Endothelial cell (in vitro differentiated cells): ENCODE measurements at regions not wholly inside any gene's neighbourhood (a gene's known extent, or its start where the extent isn't known, plus 50 kb on each side); places are given as distances from the start of the nearest gene placed in this dataset.

Experiments
- DNase-seq: peaks from one replicate; pipeline ENCODE4 v3.0.0; 2021; ENCODE audit warnings: low spot score
- H3K27ac Mint-ChIP-seq: one replicate; pipeline ENCODE4 v1.8.0; 2021; ENCODE audit warnings: mixed read lengths, inconsistent platforms; ENCODE audit not compliant: unreplicated experiment
- H3K27me3 Mint-ChIP-seq: one replicate; pipeline ENCODE4 v1.8.0; 2021; ENCODE audit warnings: mild to moderate bottlenecking, moderate library complexity, mixed read lengths, inconsistent platforms; ENCODE audit not compliant: unreplicated experiment
- H3K36me3 Mint-ChIP-seq: one replicate; pipeline ENCODE4 v1.8.0; 2021; ENCODE audit warnings: mild to moderate bottlenecking, low read depth, mixed read lengths, inconsistent platforms; ENCODE audit not compliant: unreplicated experiment
- H3K4me1 Mint-ChIP-seq: one replicate; pipeline ENCODE4 v1.8.0; 2021; ENCODE audit warnings: mild to moderate bottlenecking, mixed read lengths, inconsistent platforms; ENCODE audit not compliant: unreplicated experiment
- H3K4me3 Mint-ChIP-seq: one replicate; pipeline ENCODE4 v1.8.0; 2021; ENCODE audit warnings: mild to moderate bottlenecking, mixed read lengths, inconsistent platforms; ENCODE audit not compliant: unreplicated experiment
- H3K9me3 Mint-ChIP-seq: one replicate; pipeline ENCODE4 v1.8.0; 2021; ENCODE audit warnings: mixed read lengths, inconsistent platforms; ENCODE audit not compliant: unreplicated experiment
- CTCF ChIP-seq: fragments of 200-600 bp; sonication (generic); IDR thresholded peaks from one replicate; pipeline ENCODE4 v1.5.0; 2021; ENCODE audit warnings: antibody characterized with exemption; ENCODE audit not compliant: unreplicated experiment

GRCh38 chrY:7871304-7871932 lies 959.9 kb upstream of the AMELY start:
- Mint-ChIP-seq H3K27ac (no peak overlapping the region), H3K9me3 (no peaks in the 10 kb centered on the region), H3K4me1 (no peaks in the 10 kb centered on the region), H3K36me3 (no peaks in the 10 kb centered on the region), H3K4me3 (no peak overlapping the region), H3K27me3 (no peaks in the 10 kb centered on the region)
- TF ChIP-seq CTCF = no peak
- no peak for DNase-seq

- H3K9me3 Mint-ChIP-seq = no peaks in the 10 kb centered on the region
- no peak for DNase-seq
- no peaks in the 10 kb centered on the region for H3K27me3 Mint-ChIP-seq
- no peaks in the 10 kb centered on the region for H3K36me3 Mint-ChIP-seq
- no peaks in the 10 kb centered on the region for H3K4me1 Mint-ChIP-seq
- no peak for TF ChIP-seq CTCF
- no peak overlapping the region for H3K4me3 Mint-ChIP-seq
- no peak overlapping the region for H3K27ac Mint-ChIP-seq
These were observed 955.4 kb upstream of the AMELY start for GRCh38 chrY:7866976-7867375.

- Mint-ChIP-seq H3K36me3 (no peaks in the 10 kb centered on the region), H3K27ac (no peak overlapping the region), H3K4me1 (no peaks in the 10 kb centered on the region), H3K9me3 (no peaks in the 10 kb centered on the region), H3K4me3 (no peak overlapping the region), H3K27me3 (no peaks in the 10 kb centered on the region)
- no peak for TF ChIP-seq CTCF
- no peak for DNase-seq
These were observed 949.4 kb upstream of the AMELY start for GRCh38 chrY:7860781-7861614.

GRCh38 chrY:7850191-7850590 lies 938.6 kb upstream of the AMELY start:
- H3K4me1 Mint-ChIP-seq = no peaks in the 10 kb centered on the region
- no peak overlapping the region for H3K27ac Mint-ChIP-seq
- no peaks in the 10 kb centered on the region for H3K27me3 Mint-ChIP-seq
- DNase-seq = no peak
- no peak for TF ChIP-seq CTCF
- H3K4me3 Mint-ChIP-seq = no peak overlapping the region
- H3K9me3 Mint-ChIP-seq = no peaks in the 10 kb centered on the region
- H3K36me3 Mint-ChIP-seq = no peaks in the 10 kb centered on the region

- Mint-ChIP-seq H3K36me3 (no peaks in the 10 kb centered on the region), H3K27me3 (no peaks in the 10 kb centered on the region), H3K9me3 (no peaks in the 10 kb centered on the region), H3K4me1 (no peaks in the 10 kb centered on the region), H3K4me3 (no peak overlapping the region), H3K27ac (no peak overlapping the region)
- DNase-seq = no peak
- TF ChIP-seq CTCF = no peak
These were observed 934.2 kb upstream of the AMELY start for GRCh38 chrY:7845776-7846175.
